SKM-1 treated with dmso at 0.1 percent for 144 hours (cell line): ENCODE measurements at regions not wholly inside any gene's neighbourhood (a gene's known extent, or its start where the extent isn't known, plus 50 kb on each side); places are given as distances from the start of the nearest gene placed in this dataset.

Experiments
- DNase-seq: peaks from one replicate; lab custom pipeline; 2025; ENCODE audit not compliant: unreplicated experiment; lab: John Stamatoyannopoulos, UW

DNA sequence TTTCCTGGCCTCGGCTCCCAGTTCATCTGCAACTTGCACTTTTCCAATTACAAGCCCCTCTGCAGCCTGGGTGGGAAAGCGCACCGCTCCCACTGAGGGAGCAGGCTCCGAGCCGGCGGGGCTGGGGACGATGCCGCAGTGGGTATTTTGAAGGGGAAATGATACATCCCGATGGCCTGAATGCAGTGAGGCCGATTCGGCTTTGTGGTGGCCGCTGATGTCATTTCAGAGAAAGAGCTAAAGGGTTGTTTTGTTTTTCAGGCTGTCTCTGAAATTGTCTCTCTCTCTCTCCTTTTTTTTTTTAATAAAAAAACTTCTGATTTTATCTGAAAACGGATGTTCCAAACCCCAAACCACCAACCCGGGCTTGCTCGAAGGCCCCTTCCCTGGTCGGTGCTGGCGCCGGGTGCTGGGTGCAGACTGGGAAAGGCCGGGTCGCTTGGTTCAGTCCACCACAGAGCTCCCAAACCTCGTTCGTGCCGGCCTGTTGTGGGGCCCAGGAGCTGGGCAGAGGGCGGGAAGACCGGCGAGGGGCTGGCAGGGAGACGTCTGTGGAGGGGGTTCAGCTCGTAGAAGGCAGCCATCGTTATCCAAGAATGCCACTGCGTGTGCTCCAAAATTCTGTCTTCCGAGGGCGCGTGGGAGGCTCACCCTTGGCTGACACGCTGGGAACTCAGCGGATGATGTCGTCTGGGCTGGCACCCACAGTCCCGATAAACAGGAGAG is 102.8 kb downstream of the FOXL1 start:
- no peak for DNase-seq

- no peak for DNase-seq
Measured at GRCh38 chr16:86681757-86682106, 103.4 kb downstream of the FOXL1 start.

GRCh38 chr16:86682219-86682904 is 104.0 kb downstream of the FOXL1 start:
- DNase-seq, result no peak

- no peak for DNase-seq
Measured at GRCh38 chr16:86683441-86684194, 105.3 kb downstream of the FOXL1 start.

DNA sequence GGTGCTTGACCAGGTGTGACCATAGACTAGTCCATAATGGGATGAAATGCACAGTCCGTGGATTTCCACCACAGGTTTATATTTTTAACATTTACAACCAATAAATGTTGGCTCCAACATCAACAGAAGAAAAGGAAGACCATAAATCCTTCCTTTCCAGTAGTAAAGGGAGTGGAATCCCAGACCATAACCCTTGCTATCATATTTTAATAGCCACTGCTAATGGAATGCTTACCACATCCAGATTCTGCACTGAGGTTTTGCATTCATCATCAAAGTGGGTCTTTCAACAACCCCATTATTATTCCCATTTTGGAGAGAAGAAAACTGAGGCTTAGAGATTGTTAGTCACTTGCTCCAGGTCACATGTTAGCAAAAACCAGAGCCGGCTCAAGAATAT is 106.7 kb downstream of the FOXL1 start:
- DNase-seq, result no peak

DNA sequence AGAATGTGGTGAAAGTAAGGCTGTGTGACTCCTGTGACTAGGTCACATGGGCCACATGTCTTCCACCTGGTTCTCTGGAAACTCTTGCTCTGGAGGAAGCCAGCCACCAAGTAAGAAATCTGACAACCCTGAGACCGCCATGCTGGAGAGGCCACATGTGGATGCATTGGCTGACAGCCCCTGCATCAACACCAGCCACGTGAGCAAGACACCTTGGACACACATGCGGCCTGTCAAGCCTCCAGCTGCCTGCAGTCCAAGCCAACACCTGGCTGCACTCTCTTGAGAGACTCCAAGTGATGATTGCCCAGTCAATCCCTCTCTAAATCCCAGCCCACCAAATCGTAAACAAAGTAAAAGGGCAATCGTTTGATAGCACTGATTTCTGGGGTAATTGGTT is 112.6 kb downstream of the FOXL1 start:
- DNase-seq, result no peak

GRCh38 chr16:86692426-86692825 is 114.1 kb downstream of the FOXL1 start:
- no peak for DNase-seq

DNA sequence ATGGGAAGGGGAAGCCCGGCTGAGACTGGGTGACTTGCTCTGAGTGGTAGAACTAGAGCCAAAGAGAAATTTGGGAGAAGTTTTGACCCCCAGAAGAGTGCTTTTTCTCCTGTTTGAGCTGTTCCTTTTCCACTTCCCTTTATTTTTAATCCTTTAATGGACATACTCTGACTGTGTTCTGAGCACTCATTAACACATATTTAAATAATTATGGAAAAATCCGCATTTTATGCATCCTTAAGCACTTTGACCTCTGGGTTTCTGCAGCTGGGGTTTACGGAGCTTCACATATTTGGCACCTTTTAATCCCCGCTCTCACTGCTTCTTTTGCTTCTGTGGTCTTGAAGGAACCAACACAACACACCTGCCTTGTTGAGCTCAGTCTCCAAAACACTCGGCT is 114.7 kb downstream of the FOXL1 start:
- no peak for DNase-seq

DNA sequence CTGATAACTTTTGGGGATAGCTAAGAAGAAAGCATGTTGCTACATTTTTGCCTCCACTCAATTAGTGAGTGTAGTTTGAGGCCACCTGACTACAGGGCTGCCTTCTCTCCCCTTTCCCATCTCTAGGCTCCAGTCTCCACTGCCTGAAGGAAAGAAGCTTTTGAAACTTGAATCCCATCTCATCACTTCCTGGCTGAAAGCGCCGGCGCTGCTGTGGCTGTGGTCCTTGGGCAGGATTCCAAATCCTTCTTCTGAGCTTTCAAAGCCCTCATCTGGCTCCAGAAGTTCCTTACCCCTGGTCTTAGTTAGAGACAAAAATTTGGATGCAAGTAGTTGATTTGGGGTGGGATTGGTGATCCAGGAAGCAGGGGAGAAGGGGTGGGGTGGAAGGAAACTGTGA is 119.4 kb downstream of the FOXL1 start:
- no peak for DNase-seq

DNA sequence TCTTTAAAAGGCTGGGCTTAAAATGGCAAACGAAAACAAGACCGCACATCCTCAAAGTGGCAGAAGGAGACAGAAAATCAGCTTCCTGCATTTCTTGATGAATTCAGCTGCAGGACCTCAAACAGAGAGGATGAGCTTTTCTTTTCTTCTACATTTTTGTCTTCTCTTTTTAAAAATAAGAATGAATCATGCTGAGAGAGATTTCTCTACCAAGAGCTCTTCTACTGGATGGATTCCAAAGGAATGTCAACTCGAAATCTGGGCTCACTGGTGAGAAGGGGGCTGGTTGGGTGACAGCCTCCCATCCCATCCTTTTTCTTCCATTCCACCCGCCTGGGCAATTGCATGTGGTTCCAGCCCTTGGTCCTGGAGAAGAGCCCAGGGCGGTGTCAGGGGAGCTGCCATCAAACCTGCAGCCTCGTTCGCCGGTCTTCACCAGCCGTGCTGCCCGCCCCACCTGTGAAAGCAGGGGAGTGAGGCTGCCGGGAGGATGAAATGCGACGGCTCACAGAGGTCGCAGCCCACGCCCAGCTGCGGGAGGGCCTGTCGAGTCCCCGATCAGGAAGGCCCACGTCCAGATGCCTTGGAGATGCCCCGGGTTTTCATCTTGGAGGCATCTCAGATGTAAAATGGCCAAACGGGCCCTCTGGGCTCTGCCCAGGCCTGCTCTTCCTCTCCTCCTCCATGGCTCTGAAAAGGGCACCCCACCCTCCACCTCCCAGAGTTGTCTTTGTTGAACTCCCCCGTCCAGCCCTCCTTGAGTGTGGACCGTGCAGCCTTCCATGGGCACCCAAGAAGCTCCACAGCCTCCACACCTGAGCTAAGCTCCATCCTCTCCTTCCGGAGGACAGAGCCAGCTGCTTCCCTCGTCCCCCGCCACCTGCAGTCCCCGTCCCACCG is 121.9 kb downstream of the FOXL1 start:
- DNase-seq, result no peak

- DNase-seq, result no peak
Measured at GRCh38 chr16:86701286-86701975, 123.1 kb downstream of the FOXL1 start.

GRCh38 chr16:86702824-86703588 is 124.7 kb downstream of the FOXL1 start:
- no peak for DNase-seq

- DNase-seq, result no peak
Measured at GRCh38 chr16:86704516-86704915, 126.2 kb downstream of the FOXL1 start.

GRCh38 chr16:86706726-86707125 is 128.4 kb downstream of the FOXL1 start:
- DNase-seq, result no peak

- no peak for DNase-seq
Measured at GRCh38 chr16:86707171-86707570, 128.8 kb downstream of the FOXL1 start.

DNA sequence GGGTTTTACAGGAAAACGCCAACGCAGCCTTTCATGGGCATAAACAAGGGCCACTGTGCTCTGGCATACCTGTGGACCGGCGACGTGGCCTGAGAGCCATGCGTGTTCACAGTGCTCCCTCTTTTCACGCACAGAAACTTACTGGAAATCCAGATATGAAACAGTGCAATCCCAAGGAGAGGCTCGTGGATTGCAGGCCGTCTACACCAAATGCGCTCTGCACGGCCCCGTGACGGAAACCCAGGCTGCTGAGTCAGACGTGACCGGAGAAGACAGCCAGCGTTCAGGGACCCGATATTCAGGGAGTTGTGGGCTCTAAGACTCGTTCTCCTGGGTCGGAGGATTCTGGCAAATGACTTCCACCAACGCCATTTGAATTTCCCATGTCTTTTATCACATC is 129.2 kb downstream of the FOXL1 start:
- no peak for DNase-seq

DNA sequence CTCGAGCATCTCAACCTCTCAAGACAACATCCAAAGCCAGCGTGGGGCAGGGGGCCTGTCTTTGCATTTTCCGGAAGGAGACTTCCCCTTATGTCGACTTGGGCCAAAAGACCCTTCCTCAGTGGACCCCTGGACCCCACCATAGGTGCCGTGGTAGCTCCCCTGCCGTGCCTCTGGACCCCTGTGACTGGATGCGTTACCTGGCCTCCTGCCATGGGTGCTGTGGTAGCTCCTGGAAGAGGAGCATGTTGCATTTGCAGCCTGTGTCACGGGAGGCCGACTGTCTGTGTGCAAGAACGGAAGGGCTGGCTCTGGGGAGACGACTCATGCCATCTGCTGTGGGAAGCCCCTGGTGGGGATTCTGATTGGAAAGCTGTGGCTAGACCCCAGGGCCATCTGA is 130.1 kb downstream of the FOXL1 start:
- no peak for DNase-seq

GRCh38 chr16:86709103-86709502 is 130.8 kb downstream of the FOXL1 start:
- DNase-seq, result no peak

DNA sequence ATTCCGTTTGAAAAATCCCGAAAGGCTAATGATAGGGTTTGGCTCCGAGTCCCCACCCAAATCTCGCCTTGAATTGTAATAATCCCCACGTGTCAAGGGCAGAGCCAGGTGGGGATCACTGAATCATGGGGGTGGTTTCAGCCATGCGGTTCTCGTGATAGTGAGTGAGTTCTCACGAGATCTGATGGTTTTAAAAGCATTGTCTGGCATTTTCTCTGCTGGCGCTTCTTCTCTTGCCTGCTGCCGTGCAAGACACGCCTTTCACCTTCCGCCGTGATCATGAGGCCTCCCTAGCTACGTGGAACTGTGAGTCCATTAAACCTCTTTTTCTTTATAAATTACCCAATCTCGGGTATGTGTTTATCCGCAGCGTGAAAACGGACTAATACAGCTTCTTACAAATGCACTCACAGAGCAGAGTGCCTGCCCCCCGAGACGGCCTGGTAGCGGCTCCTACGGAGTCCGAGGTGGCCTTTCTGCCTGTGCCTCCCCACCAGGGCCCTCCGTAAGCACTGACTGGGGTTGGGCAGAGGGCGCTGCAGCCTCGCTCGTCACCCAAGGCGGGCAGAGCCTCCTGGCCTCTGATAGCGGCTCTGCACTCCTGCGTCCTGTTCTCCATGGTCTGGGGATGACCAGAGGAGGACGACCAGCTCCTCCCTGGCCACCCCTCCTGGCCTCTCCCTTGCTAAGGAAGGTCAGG is 131.7 kb downstream of the FOXL1 start:
- DNase-seq, result no peak
